PC-9 (cell line): ENCODE measurements at regions not wholly inside any gene's neighbourhood (a gene's known extent, or its start where the extent isn't known, plus 50 kb on each side); places are given as distances from the start of the nearest gene placed in this dataset.

Source experiments
- BruUV-seq: library from RNA; stranded (reverse); fragments of 400-500 nt; replicated peaks from 2 replicates; lab custom pipeline; 2021; lab: Mats Ljungman, UMichigan
- CTCF ChIA-PET: fragments of 300-600 bp; sonication (Branson Sonifier 250); formaldehyde crosslinking; loops from one replicate; lab custom pipeline; 2022; ENCODE audit warnings: antibody characterized with exemption; lab: Charles Lee
- POLR2A ChIA-PET: fragments of 300-600 bp; sonication (Branson Sonifier 250); formaldehyde crosslinking; loops from one replicate; lab custom pipeline; 2022; ENCODE audit warnings: antibody characterized with exemption; ENCODE audit not compliant: unreplicated experiment; lab: Charles Lee
- DNase-seq, 2 experiments: peaks; one replicate each; pipeline versions ENCODE4 v3.0.0 to v3.0.0-alpha.2; 2015 to 2022; ENCODE audit warnings: mixed read lengths in 1 of 2
- H2AFZ ChIP-seq: fragments of 200-600 bp; sonication (generic); 2 replicates; pipeline ENCODE4 v1.8.1; 2017; ENCODE audit warnings: antibody characterized with exemption
- H3F3A ChIP-seq: fragments of 200-600 bp; sonication (generic); 2 replicates; pipeline ENCODE4 v1.8.1; 2017; ENCODE audit warnings: antibody characterized with exemption, mild to moderate bottlenecking, low read depth; ENCODE audit not compliant: insufficient read depth
- H3K27ac ChIP-seq: fragments of 200-600 bp; sonication (generic); 2 replicates; pipeline ENCODE4 v1.6.1; 2016; ENCODE audit warnings: mixed run types
- H3K27me3 ChIP-seq: fragments of 200-600 bp; sonication (generic); 2 replicates; pipeline ENCODE4 v1.6.1; 2016; ENCODE audit warnings: low read depth, mixed run types; ENCODE audit not compliant: insufficient read depth
- H3K36me3 ChIP-seq: fragments of 200-600 bp; sonication (generic); 2 replicates; pipeline ENCODE4 v1.6.1; 2016; ENCODE audit warnings: low read depth, mixed run types
- H3K4me1 ChIP-seq: fragments of 200-600 bp; sonication (generic); replicated peaks from 2 replicates; pipeline ENCODE4 v1.6.1; 2016; ENCODE audit warnings: mixed run types; ENCODE audit not compliant: insufficient read depth
- H3K4me2 ChIP-seq: fragments of 200-600 bp; sonication (generic); 2 replicates; pipeline ENCODE4 v1.6.1; 2017; ENCODE audit warnings: mixed run types
- H3K4me3 ChIP-seq: fragments of 200-600 bp; sonication (generic); 2 replicates; pipeline ENCODE4 v1.6.1; 2016; ENCODE audit warnings: mixed run types
- H3K79me2 ChIP-seq: fragments of 200-600 bp; sonication (generic); 2 replicates; pipeline ENCODE4 v1.6.1; 2017; ENCODE audit warnings: low read depth, mixed run types
- H3K9me2 ChIP-seq: fragments of 200-600 bp; sonication (generic); 2 replicates; pipeline ENCODE4 v1.8.1; 2017; ENCODE audit warnings: mild to moderate bottlenecking; ENCODE audit not compliant: insufficient read depth
- H3K9me3 ChIP-seq: fragments of 200-600 bp; sonication (generic); 2 replicates; pipeline ENCODE4 v1.8.1; 2016; ENCODE audit warnings: low read depth; ENCODE audit not compliant: insufficient read depth
- H4K20me1 ChIP-seq: fragments of 200-600 bp; sonication (generic); 2 replicates; pipeline ENCODE4 v1.8.1; 2017; ENCODE audit not compliant: insufficient read depth
- CTCF ChIP-seq: fragments of 200-600 bp; sonication (generic); conservative IDR thresholded peaks from 2 replicates; pipeline ENCODE4 v1.6.1; 2017; ENCODE audit warnings: mixed run types, antibody characterized with exemption, mild to moderate bottlenecking, moderate library complexity
- EZH2 ChIP-seq: fragments of 200-600 bp; sonication (generic); IDR thresholded peaks from 2 replicates; pipeline ENCODE4 v1.8.0; 2017; ENCODE audit warnings: antibody characterized with exemption, low read depth
- intact Hi-C: fragments of 100-400 bp; cut with micrococcal nuclease; formaldehyde crosslinking; loops from one replicate; pipeline ENCODE4 v1.10.0; 2022; ENCODE audit not compliant: unreplicated experiment

GRCh38 chr20:6916938-6917337 is 149.5 kb downstream of the BMP2 start:
- intact Hi-C loops = no loop called here
- Histone ChIP-seq H3K4me3 (no peak overlapping the region), H3K27me3 (peaks cover 12% of the 10 kb centered on the region; the same call in 1 of the 2 replicates), H3K4me1 (no peaks in the 10 kb centered on the region), H3K36me3 (no peaks in the 10 kb centered on the region), H3K9me2 (no peaks in the 10 kb centered on the region), H3K27ac (no peak overlapping the region), H3F3A (no peaks in the 10 kb centered on the region), H3K79me2 (no peaks in the 10 kb centered on the region), H3K9me3 (no peaks in the 10 kb centered on the region), H3K4me2 (no peak overlapping the region), H4K20me1 (no peaks in the 10 kb centered on the region), H2AFZ (no peak overlapping the region)
- ChIA-PET CTCF (no interaction called here), POLR2A (no interaction called here)
- TF ChIP-seq EZH2 = no peak
- no peak for TF ChIP-seq CTCF
- BruUV-seq = no TSS peak
- DNase-seq = no peak

- no TSS peak for BruUV-seq
- Histone ChIP-seq H3K36me3 (no peaks in the 10 kb centered on the region), H3K9me3 (no peaks in the 10 kb centered on the region), H3K9me2 (no peaks in the 10 kb centered on the region), H3F3A (no peaks in the 10 kb centered on the region), H3K4me1 (no peaks in the 10 kb centered on the region), H3K4me2 (no peak overlapping the region), H2AFZ (no peak overlapping the region), H3K27ac (no peak overlapping the region), H3K79me2 (no peaks in the 10 kb centered on the region), H3K27me3 (peaks cover 31% of the 10 kb centered on the region; the same call in 1 of the 2 replicates), H4K20me1 (no peaks in the 10 kb centered on the region), H3K4me3 (no peak overlapping the region)
- no peak for DNase-seq
- ChIA-PET CTCF (no interaction called here), POLR2A (no interaction called here)
- TF ChIP-seq CTCF (no peak), EZH2 (no peak)
- intact Hi-C loops = no loop called here
These were observed 152.4 kb downstream of the BMP2 start for GRCh38 chr20:6919792-6920468.

GRCh38 chr20:6920991-6921613 is 153.6 kb downstream of the BMP2 start:
- POLR2A ChIA-PET = no interaction called here
- H3K4me2 ChIP-seq = 0 out of 2 replicates have a peak overlapping the region, but pooled peaks have one; percentile 16
- H2AFZ ChIP-seq = no peak overlapping the region
- TF ChIP-seq EZH2 (no peak), CTCF (no peak)
- H4K20me1 ChIP-seq = no peaks in the 10 kb centered on the region
- H3K4me3 ChIP-seq = no peak overlapping the region
- peaks cover 31% of the 10 kb centered on the region; the same call in 1 of the 2 replicates for H3K27me3 ChIP-seq
- no peaks in the 10 kb centered on the region for H3K9me2 ChIP-seq
- no peaks in the 10 kb centered on the region for H3K9me3 ChIP-seq
- no peaks in the 10 kb centered on the region for H3F3A ChIP-seq
- no peaks in the 10 kb centered on the region for H3K79me2 ChIP-seq
- DNase-seq = no peak
- BruUV-seq = no TSS peak
- CTCF ChIA-PET = no interaction called here
- no peak overlapping the region for H3K27ac ChIP-seq
- intact Hi-C loops = no loop called here
- H3K36me3 ChIP-seq = no peaks in the 10 kb centered on the region
- H3K4me1 ChIP-seq = no peaks in the 10 kb centered on the region
